PC-3 (cell line): ENCODE measurements at regions not wholly inside any gene's neighbourhood (a gene's known extent, or its start where the extent isn't known, plus 50 kb on each side); places are given as distances from the start of the nearest gene placed in this dataset.

ENCODE experiments used
- ATAC-seq: fragments of 200-7000 bp; cut with Tn5 transposase; 2 replicates; pipeline ENCODE4 v1.9.1; 2020; ENCODE audit warnings: mild to moderate bottlenecking, moderate library complexity
- BruUV-seq: library from RNA; stranded (reverse); fragments of 400-500 nt; replicated peaks from 2 replicates; lab custom pipeline; 2021; lab: Mats Ljungman, UMichigan
- CTCF ChIA-PET: fragments of 300-600 bp; sonication (Branson Sonifier 250); formaldehyde crosslinking; loops from one replicate; lab custom pipeline; 2022; ENCODE audit warnings: antibody characterized with exemption; lab: Charles Lee
- POLR2A ChIA-PET: fragments of 300-600 bp; sonication (Branson Sonifier 250); formaldehyde crosslinking; loops from one replicate; lab custom pipeline; 2022; ENCODE audit warnings: antibody characterized with exemption; ENCODE audit not compliant: unreplicated experiment; lab: Charles Lee
- DNase-seq: peaks from one replicate; pipeline ENCODE4 v3.0.0-alpha.2; 2015
- H2AFZ ChIP-seq: fragments of 300-600 bp; sonication (generic); 2 replicates; pipeline ENCODE4 v1.6.0; 2016; ENCODE audit warnings: antibody characterized with exemption, low read length
- H3F3A ChIP-seq: fragments of 300-600 bp; sonication (generic); one replicate; pipeline ENCODE4 v1.6.0; 2017; ENCODE audit warnings: antibody characterized with exemption, low read length, control low read depth, mild to moderate bottlenecking; ENCODE audit not compliant: unreplicated experiment
- H3K27ac ChIP-seq: fragments of 300-600 bp; sonication (generic); 2 replicates; pipeline ENCODE4 v1.5.1; 2016; ENCODE audit warnings: mild to moderate bottlenecking, low read length
- H3K27me3 ChIP-seq: fragments of 300-600 bp; sonication (generic); 2 replicates; pipeline ENCODE4 v1.6.1; 2016; ENCODE audit warnings: low read length, mixed read lengths
- H3K36me3 ChIP-seq: fragments of 300-600 bp; sonication (generic); 2 replicates; pipeline ENCODE4 v1.6.1; 2016; ENCODE audit warnings: low read depth, mixed run types, low read length, mixed read lengths
- H3K4me1 ChIP-seq: fragments of 300-600 bp; sonication (generic); 2 replicates; pipeline ENCODE4 v1.5.1; 2016; ENCODE audit warnings: low read length; ENCODE audit not compliant: insufficient read depth
- H3K4me2 ChIP-seq: fragments of 300-600 bp; sonication (generic); 2 replicates; pipeline ENCODE4 v1.6.0; 2016; ENCODE audit warnings: low read length
- H3K4me3 ChIP-seq: fragments of 300-600 bp; sonication (generic); 2 replicates; pipeline ENCODE4 v1.5.1; 2016; ENCODE audit warnings: mild to moderate bottlenecking, low read length, mixed read lengths
- H3K79me2 ChIP-seq: fragments of 300-600 bp; sonication (generic); 2 replicates; pipeline ENCODE4 v1.6.1; 2017; ENCODE audit warnings: low read length, mixed read lengths
- H3K9ac ChIP-seq: fragments of 300-600 bp; sonication (generic); 2 replicates; pipeline ENCODE4 v1.6.0; 2016; ENCODE audit warnings: mild to moderate bottlenecking, low read length
- H3K9me2 ChIP-seq: fragments of 300-600 bp; sonication (generic); replicated peaks from 2 replicates; pipeline ENCODE4 v1.6.1; 2016; ENCODE audit warnings: mixed run types, low read length, mixed read lengths
- H3K9me3 ChIP-seq: fragments of 300-600 bp; sonication (generic); 2 replicates; pipeline ENCODE4 v1.6.1; 2016; ENCODE audit warnings: low read length, mixed read lengths
- H4K20me1 ChIP-seq: fragments of 300-600 bp; sonication (generic); 2 replicates; pipeline ENCODE4 v1.6.1; 2016; ENCODE audit warnings: low read length, mixed read lengths
- CTCF ChIP-seq: fragments of 300-600 bp; sonication (generic); conservative IDR thresholded peaks from 2 replicates; pipeline ENCODE4 v1.5.1; 2017; ENCODE audit warnings: antibody characterized with exemption, low read depth, mild to moderate bottlenecking, low read length
- EZH2 ChIP-seq: fragments of 300-600 bp; sonication (generic); IDR thresholded peaks from one replicate; pipeline ENCODE4 v1.6.1; 2017; ENCODE audit warnings: antibody characterized with exemption, mild to moderate bottlenecking, low read length; ENCODE audit not compliant: unreplicated experiment
- EZH2phosphoT487 ChIP-seq: fragments of 300-600 bp; sonication (generic); IDR thresholded peaks from 2 replicates; pipeline ENCODE4 v1.6.1; 2018; ENCODE audit warnings: mild to moderate bottlenecking, antibody characterized with exemption, low read length, borderline replicate concordance
- intact Hi-C: fragments of 100-400 bp; cut with micrococcal nuclease; formaldehyde crosslinking; loops from 2 replicates; pipeline ENCODE4 v1.9.0; 2023

- peak; percentile 36 for DNase-seq
- no peaks in the 10 kb centered on the region for H3K9me3 ChIP-seq
- ChIA-PET POLR2A (no interaction called here), CTCF (no interaction called here)
- no peaks in the 10 kb centered on the region for H3K27me3 ChIP-seq
- intact Hi-C loops: no loop called here
- no peaks in the 10 kb centered on the region for H3K9me2 ChIP-seq
- no peak for TF ChIP-seq CTCF
- TF ChIP-seq EZH2: no peak
- TF ChIP-seq EZH2phosphoT487: no peak
- no TSS peak for BruUV-seq
- no peak overlapping the region for H3K27ac ChIP-seq
- no peak overlapping the region for H2AFZ ChIP-seq
- H3K79me2 ChIP-seq: no peaks in the 10 kb centered on the region
- ATAC-seq: no peak
- H3K9ac ChIP-seq: no peak overlapping the region
- H3K4me3 ChIP-seq: no peak overlapping the region
- H3K4me2 ChIP-seq: no peak overlapping the region
- no peaks in the 10 kb centered on the region for H3K36me3 ChIP-seq
- H4K20me1 ChIP-seq: no peaks in the 10 kb centered on the region
- no peaks in the 10 kb centered on the region for H3K4me1 ChIP-seq
- H3F3A ChIP-seq: no peaks in the 10 kb centered on the region
Measured at GRCh38 chr4:176614793-176615192, 177.9 kb downstream of the VEGFC start.

- intact Hi-C loops: no loop called here
- BruUV-seq: no TSS peak
- CTCF ChIA-PET: no interaction called here
Measured at GRCh38 chr4:176616151-176616550, 176.6 kb downstream of the VEGFC start.

GRCh38 chr4:176618138-176618537, 174.6 kb downstream of the VEGFC start:
- H3K4me3 ChIP-seq: no peak overlapping the region
- no peak overlapping the region for H3K4me2 ChIP-seq
- POLR2A ChIA-PET: no interaction called here
- ATAC-seq (no peak), DNase-seq (no peak)
- BruUV-seq: no TSS peak
- no peaks in the 10 kb centered on the region for H3K27me3 ChIP-seq
- intact Hi-C loops: no loop called here
- peaks cover 17% of the 10 kb centered on the region for H3K4me1 ChIP-seq
- no peaks in the 10 kb centered on the region for H4K20me1 ChIP-seq
- H2AFZ ChIP-seq: no peak overlapping the region
- no peaks in the 10 kb centered on the region for H3K79me2 ChIP-seq
- no peak for TF ChIP-seq CTCF
- TF ChIP-seq EZH2: no peak
- TF ChIP-seq EZH2phosphoT487: no peak
- no peak overlapping the region for H3K9ac ChIP-seq
- no peaks in the 10 kb centered on the region for H3K9me2 ChIP-seq
- no peaks in the 10 kb centered on the region for H3F3A ChIP-seq
- no peaks in the 10 kb centered on the region for H3K9me3 ChIP-seq
- no peaks in the 10 kb centered on the region for H3K36me3 ChIP-seq
- CTCF ChIA-PET: no interaction called here
- H3K27ac ChIP-seq: no peak overlapping the region

More at GRCh38 chr4:176616151-176616550, 176.6 kb downstream of the VEGFC start:
- Histone ChIP-seq H3K4me1 (peaks cover 9% of the 10 kb centered on the region; the same call in 1 of the 2 replicates), H3K4me2 (no peak overlapping the region), H3K27me3 (no peaks in the 10 kb centered on the region), H3K36me3 (no peaks in the 10 kb centered on the region), H3K9me3 (no peaks in the 10 kb centered on the region), H3K9ac (no peak overlapping the region), H2AFZ (no peak overlapping the region), H3K79me2 (no peaks in the 10 kb centered on the region), H3F3A (no peaks in the 10 kb centered on the region), H3K27ac (no peak overlapping the region), H3K9me2 (no peaks in the 10 kb centered on the region), H3K4me3 (no peak overlapping the region), H4K20me1 (no peaks in the 10 kb centered on the region)
- DNase-seq (no peak), ATAC-seq (no peak)
- POLR2A ChIA-PET: no interaction called here
- TF ChIP-seq EZH2 (no peak), EZH2phosphoT487 (no peak), CTCF (no peak)
